Fibroblast of pulmonary artery (primary cell): ENCODE measurements at regions not wholly inside any gene's neighbourhood (a gene's known extent, or its start where the extent isn't known, plus 50 kb on each side); places are given as distances from the start of the nearest gene placed in this dataset.

Experiments used
- DNase-seq: peaks from one replicate; pipeline ENCODE4 v3.0.0-alpha.2; 2010; ENCODE audit warnings: low read depth
- H3K4me3 ChIP-seq: replicated peaks from 2 replicates; pipeline ENCODE4 v1.5.1; 2011; ENCODE audit warnings: low read depth, mild to moderate bottlenecking, control low read depth, low read length, moderate library complexity
- CTCF ChIP-seq: IDR thresholded peaks from 2 replicates; pipeline ENCODE4 v1.5.1; 2011; ENCODE audit warnings: mild to moderate bottlenecking, control low read depth, low read length, inconsistent platforms; ENCODE audit errors: missing control alignments

- DNase-seq, result no peak
- no peak overlapping the region for H3K4me3 ChIP-seq
- TF ChIP-seq CTCF, result no peak
Measured at GRCh38 chr15:92833493-92834271, 66.4 kb upstream of the CHD2 start.

GRCh38 chr15:92839696-92840095 is 60.4 kb upstream of the CHD2 start:
- DNase-seq, result no peak
- H3K4me3 ChIP-seq, result no peak overlapping the region
- TF ChIP-seq CTCF, result no peak

- DNase-seq, result no peak
- no peak overlapping the region for H3K4me3 ChIP-seq
- TF ChIP-seq CTCF, result no peak
Measured at GRCh38 chr15:92840149-92840548, 60.0 kb upstream of the CHD2 start.

DNA sequence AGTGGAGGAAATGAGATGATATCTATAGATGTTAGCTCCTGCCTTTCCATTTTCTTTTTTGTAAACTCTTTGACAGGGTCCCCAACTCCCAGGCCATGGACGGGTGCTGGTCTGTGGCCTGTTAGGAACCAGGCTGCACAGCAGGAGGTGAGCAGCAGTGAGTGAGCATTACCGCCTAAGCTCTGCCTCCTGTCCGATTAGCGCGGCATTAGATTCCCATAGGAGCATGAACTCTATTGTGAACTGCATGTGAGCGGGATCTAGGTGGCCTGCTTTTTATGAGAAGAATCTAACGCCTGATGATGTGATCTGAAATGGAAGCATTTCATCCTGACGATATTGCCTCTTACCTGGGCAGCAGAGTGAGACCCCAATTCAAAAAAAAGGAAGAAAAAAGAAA is 56.8 kb upstream of the CHD2 start:
- DNase-seq, result no peak
- H3K4me3 ChIP-seq, result no peak overlapping the region
- no peak for TF ChIP-seq CTCF

DNA sequence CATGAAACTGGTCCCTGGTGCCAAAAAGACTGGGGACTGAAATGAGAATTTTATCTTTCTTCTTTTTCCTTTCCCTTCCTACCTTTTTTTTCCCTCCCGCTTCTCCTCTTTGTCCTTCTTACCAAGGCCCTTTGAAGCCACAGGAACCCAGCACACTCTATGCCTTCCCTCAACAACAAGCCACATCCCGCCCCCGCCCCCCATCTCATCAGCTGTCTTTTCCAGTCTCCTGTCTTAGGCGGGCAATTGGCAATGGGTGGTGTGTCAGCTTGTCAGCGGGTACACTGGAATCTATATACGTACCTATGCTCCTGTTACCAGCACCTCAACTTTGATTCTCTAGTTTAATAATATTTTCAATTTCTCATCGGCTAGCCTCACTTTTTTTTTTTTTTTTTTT is 56.3 kb upstream of the CHD2 start:
- H3K4me3 ChIP-seq, result no peak overlapping the region
- TF ChIP-seq CTCF, result no peak
- DNase-seq, result no peak

GRCh38 chr15:92845126-92845508 is 55.0 kb upstream of the CHD2 start:
- DNase-seq, result peak; percentile 84
- no peak overlapping the region for H3K4me3 ChIP-seq
- TF ChIP-seq CTCF, result no peak

GRCh38 chr15:92846741-92847140 is 53.4 kb upstream of the CHD2 start:
- no peak overlapping the region for H3K4me3 ChIP-seq
- no peak for TF ChIP-seq CTCF
- no peak for DNase-seq
